MV-4-11 (cell line): ENCODE measurements at regions not wholly inside any gene's neighbourhood (a gene's known extent, or its start where the extent isn't known, plus 50 kb on each side); places are given as distances from the start of the nearest gene placed in this dataset.
A peak's percentile ranks its signal among the peaks of the same experiment; 100 is the strongest.

ENCODE experiments used
- DNase-seq: peaks from one replicate; lab custom pipeline; 2025; lab: John Stamatoyannopoulos, UW

- no peak for DNase-seq
Measured at GRCh38 chr9:84129529-84129928, 148.9 kb downstream of the RMI1 start.

- DNase-seq, result no peak
Measured at GRCh38 chr9:84136119-84136868, 155.7 kb downstream of the RMI1 start.

GRCh38 chr9:84137968-84138367 lies 157.4 kb downstream of the RMI1 start:
- DNase-seq, result no peak

GRCh38 chr9:84138541-84138940 lies 157.9 kb downstream of the RMI1 start:
- no peak for DNase-seq

GRCh38 chr9:84139296-84140070 lies 158.9 kb downstream of the RMI1 start:
- DNase-seq, result peak; percentile 46

GRCh38 chr9:84140535-84141101 lies 160.0 kb downstream of the RMI1 start:
- no peak for DNase-seq

DNA sequence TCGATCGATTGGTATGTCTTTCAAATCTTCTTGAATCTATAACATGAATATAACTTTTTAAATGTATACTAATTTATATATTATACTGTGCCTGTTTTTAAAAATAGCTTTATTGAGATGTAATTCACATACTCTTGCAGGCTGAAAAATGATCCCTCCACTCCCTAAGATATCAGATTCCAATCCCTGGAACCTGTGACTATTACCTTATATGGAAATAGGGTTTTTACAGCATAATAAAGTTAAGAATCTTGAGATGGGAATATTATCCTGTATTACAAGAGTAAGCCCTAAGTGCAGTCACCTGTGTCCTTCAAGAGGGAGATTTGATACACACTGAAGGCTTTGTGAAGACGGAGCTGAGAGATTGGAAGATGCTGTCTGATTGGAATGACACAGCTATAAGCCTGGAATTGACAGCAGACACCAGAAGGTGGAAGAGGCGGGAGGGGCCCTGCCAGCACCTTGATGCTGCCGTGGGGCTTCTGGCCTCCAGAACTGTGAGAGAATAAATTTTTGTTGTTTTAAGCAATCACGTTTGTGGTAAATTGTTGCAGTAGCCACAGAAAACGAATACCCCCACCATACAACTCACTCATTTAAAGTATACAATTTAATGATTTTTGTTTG lies 161.3 kb downstream of the RMI1 start:
- DNase-seq, result no peak

- DNase-seq, result no peak
Measured at GRCh38 chr9:84145031-84145430, 164.4 kb downstream of the RMI1 start.

DNA sequence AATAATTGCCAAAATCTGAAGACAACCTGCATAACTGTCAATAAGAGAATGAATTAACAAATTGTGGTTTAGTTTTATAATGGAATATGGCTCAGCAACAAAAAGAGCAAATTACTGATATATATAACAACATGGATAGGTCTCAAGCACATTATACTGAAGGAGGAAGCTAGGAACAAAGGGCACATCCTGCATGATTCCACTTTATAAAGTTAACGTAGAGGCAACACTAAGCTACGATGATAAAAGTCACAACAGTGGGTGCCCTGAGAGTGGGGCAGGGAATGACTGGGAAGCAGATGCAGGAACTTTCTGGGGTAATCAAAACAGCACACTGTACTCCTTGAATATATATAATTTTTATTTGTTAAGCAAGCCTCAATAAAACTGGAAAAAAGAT lies 165.2 kb downstream of the RMI1 start:
- no peak for DNase-seq

GRCh38 chr9:84146893-84147710 lies 166.5 kb downstream of the RMI1 start:
- peak; percentile 43 for DNase-seq

DNA sequence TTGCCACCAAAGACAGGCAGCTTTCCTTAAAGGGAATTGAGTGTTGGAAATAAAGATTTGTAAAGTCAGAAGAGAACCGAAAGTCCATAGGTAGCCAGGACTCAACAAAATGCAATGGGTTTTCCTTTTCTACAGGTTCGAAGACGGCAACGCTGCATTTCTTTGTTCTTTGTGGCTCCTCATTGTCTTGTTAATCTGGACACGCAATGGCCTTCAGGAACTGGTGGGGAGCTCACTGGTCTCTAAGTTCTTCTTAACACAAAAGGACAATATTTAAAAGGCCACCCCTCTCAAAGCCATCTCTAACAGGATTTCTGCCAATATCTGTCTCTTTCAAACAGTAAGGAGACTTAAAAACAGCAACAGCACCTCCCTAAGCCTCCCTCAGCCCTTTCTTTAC lies 170.6 kb downstream of the RMI1 start:
- no peak for DNase-seq

- DNase-seq, result no peak
Measured at GRCh38 chr9:84151640-84152039, 171.0 kb downstream of the RMI1 start.

DNA sequence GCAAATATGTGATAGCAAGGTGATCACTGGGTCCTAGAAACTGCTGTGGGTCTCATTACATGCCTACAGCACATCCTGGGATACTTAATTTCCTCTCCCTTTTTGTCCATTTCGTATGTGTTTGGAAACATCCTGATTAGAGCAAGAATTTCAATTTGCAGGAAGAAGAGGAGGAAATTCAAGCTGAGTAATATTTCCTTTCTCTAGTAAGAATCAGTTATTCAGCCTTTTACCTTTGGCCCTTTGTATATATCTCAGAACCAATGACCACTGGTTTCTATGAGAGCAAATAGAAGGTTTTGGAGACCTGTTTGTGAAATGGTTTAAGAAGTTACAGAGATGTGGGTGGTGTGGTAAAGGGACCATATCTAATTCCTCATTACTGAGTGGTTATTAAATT lies 171.6 kb downstream of the RMI1 start:
- no peak for DNase-seq

GRCh38 chr9:84153885-84154284 lies 173.3 kb downstream of the RMI1 start:
- no peak for DNase-seq

GRCh38 chr9:84154320-84154719 lies 173.7 kb downstream of the RMI1 start:
- DNase-seq, result no peak

GRCh38 chr9:84163052-84163650 lies 177.4 kb downstream of the SLC28A3 start:
- DNase-seq, result no peak

DNA sequence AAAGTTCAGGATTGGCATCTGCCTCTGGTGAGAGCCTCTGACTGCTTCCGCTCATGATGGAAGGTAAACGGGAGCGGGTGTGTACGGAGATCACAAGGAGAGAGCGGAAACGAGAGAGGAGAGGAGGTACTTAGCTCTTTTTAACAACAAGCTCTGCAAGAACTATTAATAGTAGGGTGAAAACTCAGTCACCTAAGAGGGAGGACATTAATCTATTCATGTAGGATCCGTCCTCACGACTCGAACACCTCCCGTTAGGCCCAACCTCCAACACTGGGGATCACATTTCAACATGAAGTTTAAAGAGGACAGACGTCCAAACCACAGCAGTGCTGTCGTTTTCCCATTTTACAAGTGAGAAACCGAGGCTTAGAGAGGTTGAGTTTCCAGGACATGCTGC lies 173.7 kb downstream of the SLC28A3 start:
- DNase-seq, result no peak

DNA sequence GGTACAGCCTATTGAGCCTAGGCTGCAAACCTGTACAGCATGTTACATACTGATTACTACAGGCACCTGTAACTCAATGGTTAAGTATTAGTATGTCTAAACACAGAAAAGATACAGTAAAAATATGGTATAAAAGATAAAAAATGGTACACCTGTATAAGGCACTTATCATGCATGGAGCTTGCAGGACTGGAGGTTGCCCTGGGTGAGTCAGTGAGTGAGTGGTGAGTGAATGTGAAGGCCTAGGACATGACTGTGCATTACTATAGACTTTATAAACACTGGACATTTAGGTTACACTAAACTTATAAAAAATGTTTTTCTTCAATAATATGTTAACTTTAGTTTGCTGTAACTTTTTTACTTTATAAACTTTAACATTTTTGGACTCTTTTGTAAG lies 171.3 kb downstream of the SLC28A3 start:
- DNase-seq, result no peak

- DNase-seq, result peak; percentile 50
Measured at GRCh38 chr9:84170521-84171141, 169.9 kb downstream of the SLC28A3 start.

DNA sequence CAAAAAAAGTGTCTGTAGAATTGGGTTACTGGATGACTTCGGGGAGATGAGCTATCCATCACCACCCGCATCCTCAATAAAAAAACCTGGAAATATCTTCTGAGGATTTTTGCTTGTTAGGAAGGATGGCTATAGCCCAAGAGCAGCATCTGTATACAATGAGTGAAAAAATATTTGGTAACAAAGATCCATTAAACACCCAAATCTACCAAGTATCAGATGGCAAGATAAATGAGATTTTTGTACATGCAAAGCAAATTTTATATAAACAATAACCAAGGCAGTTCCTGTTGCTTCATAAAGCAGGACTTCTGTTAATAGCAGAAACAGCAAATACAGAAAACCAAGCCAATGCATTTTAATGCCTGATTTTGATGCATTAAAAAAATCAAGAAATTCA lies 166.6 kb downstream of the SLC28A3 start:
- DNase-seq, result no peak

DNA sequence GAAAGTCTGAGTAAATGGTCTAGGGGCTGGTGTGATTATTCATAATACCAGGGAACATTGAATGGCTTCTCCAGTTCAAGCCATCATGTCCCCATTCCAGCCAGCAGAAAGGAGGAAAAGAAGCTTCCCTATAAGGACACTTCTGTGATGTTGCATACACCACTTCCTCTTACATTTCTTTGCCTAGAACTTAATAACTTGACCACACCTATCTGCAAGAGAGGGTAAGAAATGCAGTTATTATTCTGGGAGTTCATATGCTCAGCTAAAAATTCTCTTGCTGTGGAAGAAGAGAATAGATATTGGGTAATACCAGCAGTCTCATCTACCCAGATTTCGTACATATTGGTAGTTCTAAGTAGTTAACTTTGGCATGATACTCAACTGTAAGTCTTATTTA lies 166.1 kb downstream of the SLC28A3 start:
- peak; percentile 60 for DNase-seq
